Activated CD8-positive, alpha-beta T cell treated with anti-CD3 and anti-CD28 coated beads for 36 hours (primary cell): ENCODE measurements at regions not wholly inside any gene's neighbourhood (a gene's known extent, or its start where the extent isn't known, plus 50 kb on each side); places are given as distances from the start of the nearest gene placed in this dataset.

ENCODE experiments used
- ATAC-seq: fragments of 200-7000 bp; cut with Tn5 transposase; one replicate; pipeline ENCODE4 v1.10.0; 2021; ENCODE audit warnings: mild to moderate bottlenecking, moderate library complexity
- CTCF ChIA-PET: fragments of 350-600 bp; sonication (Branson Sonifier 250); formaldehyde crosslinking; loops from one replicate; lab custom pipeline; 2021; ENCODE audit warnings: antibody characterized with exemption; lab: Charles Lee
- POLR2A ChIA-PET: fragments of 350-600 bp; sonication (Branson Sonifier 250); formaldehyde crosslinking; loops from one replicate; lab custom pipeline; 2021; ENCODE audit warnings: antibody characterized with exemption; lab: Charles Lee
- DNase-seq: peaks from one replicate; pipeline ENCODE4 v3.0.0-alpha.2; 2020
- H3K27ac Mint-ChIP-seq: one replicate; pipeline ENCODE4 v1.8.0; 2021; ENCODE audit warnings: mild to moderate bottlenecking, mixed read lengths
- H3K27me3 Mint-ChIP-seq: one replicate; pipeline ENCODE4 v1.8.0; 2021; ENCODE audit warnings: mixed read lengths
- H3K36me3 Mint-ChIP-seq: one replicate; pipeline ENCODE4 v1.8.0; 2021; ENCODE audit warnings: low read depth, mixed read lengths
- H3K4me1 Mint-ChIP-seq: one replicate; pipeline ENCODE4 v1.8.0; 2021; ENCODE audit warnings: low read depth, mixed read lengths
- H3K4me3 Mint-ChIP-seq: one replicate; pipeline ENCODE4 v1.8.0; 2021; ENCODE audit warnings: mild to moderate bottlenecking, moderate library complexity, mixed read lengths
- H3K9me3 Mint-ChIP-seq: one replicate; pipeline ENCODE4 v1.8.0; 2021; ENCODE audit warnings: mixed read lengths
- intact Hi-C: fragments of 100-400 bp; cut with micrococcal nuclease; formaldehyde crosslinking; loops from one replicate; pipeline ENCODE4 v1.10.0; 2022
- TF ChIP-seq, protein P1 (sequence below): fragments of 200-600 bp; IDR thresholded peaks from one replicate; pipeline ENCODE4 v1.8.0; 2022; ENCODE audit warnings: antibody characterized with exemption, mild to moderate bottlenecking

DNA sequence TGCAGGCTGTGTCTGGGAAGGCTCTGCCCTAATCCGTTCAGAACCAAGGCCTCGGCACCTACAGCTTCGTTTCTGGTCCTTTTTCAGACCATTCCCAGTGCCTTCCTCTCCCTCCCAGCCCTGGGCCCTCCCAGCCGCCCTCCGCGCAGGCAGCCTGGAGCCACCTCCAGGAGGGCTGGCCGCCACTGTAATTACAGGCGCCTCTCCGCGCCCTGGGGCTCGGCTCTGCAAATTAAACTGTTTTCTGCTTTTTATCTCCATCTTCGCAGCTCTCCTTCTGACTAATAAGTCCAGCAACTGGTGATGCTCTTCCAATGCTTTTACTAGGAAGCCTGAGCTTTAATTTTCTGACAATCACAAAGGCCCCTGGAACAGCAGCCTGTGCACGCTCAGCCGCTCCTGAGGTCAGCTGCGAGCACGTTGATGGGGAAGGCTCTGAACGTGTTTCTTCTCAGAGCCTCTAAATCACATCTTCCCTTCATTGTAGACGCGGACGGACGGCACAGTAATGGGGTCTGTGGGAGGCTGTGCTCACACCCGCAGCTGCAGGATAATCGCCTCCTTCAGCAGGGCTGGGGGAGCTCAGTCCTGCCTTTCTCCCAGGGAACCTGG is 194.6 kb downstream of the DLL1 start:
- no peaks in the 10 kb centered on the region for H3K4me1 Mint-ChIP-seq
- H3K4me3 Mint-ChIP-seq = no peak overlapping the region
- H3K9me3 Mint-ChIP-seq = peaks cover 5% of the 10 kb centered on the region
- TF ChIP-seq, protein P1, sequence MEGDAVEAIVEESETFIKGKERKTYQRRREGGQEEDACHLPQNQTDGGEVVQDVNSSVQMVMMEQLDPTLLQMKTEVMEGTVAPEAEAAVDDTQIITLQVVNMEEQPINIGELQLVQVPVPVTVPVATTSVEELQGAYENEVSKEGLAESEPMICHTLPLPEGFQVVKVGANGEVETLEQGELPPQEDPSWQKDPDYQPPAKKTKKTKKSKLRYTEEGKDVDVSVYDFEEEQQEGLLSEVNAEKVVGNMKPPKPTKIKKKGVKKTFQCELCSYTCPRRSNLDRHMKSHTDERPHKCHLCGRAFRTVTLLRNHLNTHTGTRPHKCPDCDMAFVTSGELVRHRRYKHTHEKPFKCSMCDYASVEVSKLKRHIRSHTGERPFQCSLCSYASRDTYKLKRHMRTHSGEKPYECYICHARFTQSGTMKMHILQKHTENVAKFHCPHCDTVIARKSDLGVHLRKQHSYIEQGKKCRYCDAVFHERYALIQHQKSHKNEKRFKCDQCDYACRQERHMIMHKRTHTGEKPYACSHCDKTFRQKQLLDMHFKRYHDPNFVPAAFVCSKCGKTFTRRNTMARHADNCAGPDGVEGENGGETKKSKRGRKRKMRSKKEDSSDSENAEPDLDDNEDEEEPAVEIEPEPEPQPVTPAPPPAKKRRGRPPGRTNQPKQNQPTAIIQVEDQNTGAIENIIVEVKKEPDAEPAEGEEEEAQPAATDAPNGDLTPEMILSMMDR = no peak
- POLR2A ChIA-PET = no interaction called here
- H3K27me3 Mint-ChIP-seq = no peaks in the 10 kb centered on the region
- intact Hi-C loops = no loop called here
- H3K36me3 Mint-ChIP-seq = no peaks in the 10 kb centered on the region
- H3K27ac Mint-ChIP-seq = no peak overlapping the region
- no peak for DNase-seq
- CTCF ChIA-PET = no interaction called here
- ATAC-seq = no peak

GRCh38 chr6:170095273-170095981 is 195.5 kb downstream of the DLL1 start:
- ATAC-seq = no peak
- POLR2A ChIA-PET = no interaction called here

GRCh38 chr6:170094686-170095272 is 196.1 kb downstream of the DLL1 start:
- CTCF ChIA-PET = no interaction called here

More at GRCh38 chr6:170095273-170095981, 195.5 kb downstream of the DLL1 start:
- Mint-ChIP-seq H3K4me1 (peaks cover 4% of the 10 kb centered on the region), H3K27ac (no peak overlapping the region), H3K27me3 (no peaks in the 10 kb centered on the region), H3K9me3 (no peaks in the 10 kb centered on the region), H3K4me3 (no peak overlapping the region), H3K36me3 (no peaks in the 10 kb centered on the region)
- TF ChIP-seq, protein P1 = no peak
- CTCF ChIA-PET = no interaction called here
- no peak for DNase-seq
- intact Hi-C loops = no loop called here

GRCh38 chr6:170093658-170094596 is 197.0 kb downstream of the DLL1 start:
- DNase-seq = no peak
- ChIA-PET CTCF (no interaction called here), POLR2A (no interaction called here)
- no peaks in the 10 kb centered on the region for H3K36me3 Mint-ChIP-seq
- no peaks in the 10 kb centered on the region for H3K9me3 Mint-ChIP-seq
- no peak for ATAC-seq
- no peaks in the 10 kb centered on the region for H3K27me3 Mint-ChIP-seq
- intact Hi-C loops = no loop called here
- no peak overlapping the region for H3K27ac Mint-ChIP-seq
- TF ChIP-seq, protein P1 = no peak
- peaks cover 17% of the 10 kb centered on the region for H3K4me1 Mint-ChIP-seq
- no peak overlapping the region for H3K4me3 Mint-ChIP-seq

More at GRCh38 chr6:170094686-170095272, 196.1 kb downstream of the DLL1 start:
- Mint-ChIP-seq H3K27me3 (no peaks in the 10 kb centered on the region), H3K4me1 (peaks cover 10% of the 10 kb centered on the region), H3K27ac (no peak overlapping the region), H3K36me3 (no peaks in the 10 kb centered on the region), H3K4me3 (no peak overlapping the region), H3K9me3 (no peaks in the 10 kb centered on the region)
- TF ChIP-seq, protein P1 = no peak
- POLR2A ChIA-PET = no interaction called here
- no peak for DNase-seq
- no peak for ATAC-seq
- intact Hi-C loops = no loop called here
